ENCODE measurements at regions not wholly inside any gene's neighbourhood (a gene's known extent, or its start where the extent isn't known, plus 50 kb on each side); places are given as distances from the start of the nearest gene placed in this dataset.

- TF ChIP-seq, protein P1, sequence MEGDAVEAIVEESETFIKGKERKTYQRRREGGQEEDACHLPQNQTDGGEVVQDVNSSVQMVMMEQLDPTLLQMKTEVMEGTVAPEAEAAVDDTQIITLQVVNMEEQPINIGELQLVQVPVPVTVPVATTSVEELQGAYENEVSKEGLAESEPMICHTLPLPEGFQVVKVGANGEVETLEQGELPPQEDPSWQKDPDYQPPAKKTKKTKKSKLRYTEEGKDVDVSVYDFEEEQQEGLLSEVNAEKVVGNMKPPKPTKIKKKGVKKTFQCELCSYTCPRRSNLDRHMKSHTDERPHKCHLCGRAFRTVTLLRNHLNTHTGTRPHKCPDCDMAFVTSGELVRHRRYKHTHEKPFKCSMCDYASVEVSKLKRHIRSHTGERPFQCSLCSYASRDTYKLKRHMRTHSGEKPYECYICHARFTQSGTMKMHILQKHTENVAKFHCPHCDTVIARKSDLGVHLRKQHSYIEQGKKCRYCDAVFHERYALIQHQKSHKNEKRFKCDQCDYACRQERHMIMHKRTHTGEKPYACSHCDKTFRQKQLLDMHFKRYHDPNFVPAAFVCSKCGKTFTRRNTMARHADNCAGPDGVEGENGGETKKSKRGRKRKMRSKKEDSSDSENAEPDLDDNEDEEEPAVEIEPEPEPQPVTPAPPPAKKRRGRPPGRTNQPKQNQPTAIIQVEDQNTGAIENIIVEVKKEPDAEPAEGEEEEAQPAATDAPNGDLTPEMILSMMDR (conservative IDR thresholded peaks at IDR 0.05), result no peak
- TF ChIP-seq EZH2 (IDR thresholded peaks at IDR 0.05; ENCODE audit: low read depth), result no peak
Observed at GRCh38 chr17:68103148-68103547, 67.6 kb downstream of the KPNA2 start.

Data from PC-9 (cell line).